WTC11 (cell line): ENCODE measurements at regions not wholly inside any gene's neighbourhood (a gene's known extent, or its start where the extent isn't known, plus 50 kb on each side); places are given as distances from the start of the nearest gene placed in this dataset.

Source experiments
- ATAC-seq: fragments of 200-7000 bp; cut with Tn5 transposase; 2 replicates; pipeline ENCODE4 v1.10.0; 2021; ENCODE audit warnings: mild to moderate bottlenecking, moderate library complexity
- CTCF ChIA-PET: fragments of 300-600 bp; sonication (Branson Sonifier 250); formaldehyde crosslinking; loops from one replicate; lab custom pipeline; 2021; ENCODE audit warnings: antibody characterized with exemption; lab: Charles Lee
- POLR2A ChIA-PET: fragments of 350-600 bp; sonication (Branson Sonifier 250); formaldehyde crosslinking; loops from one replicate; lab custom pipeline; 2021; ENCODE audit warnings: antibody characterized with exemption; lab: Charles Lee
- DNase-seq: peaks from one replicate; pipeline ENCODE4 v3.0.0; 2021; ENCODE audit warnings: low spot score
- H3K27ac Mint-ChIP-seq: 2 replicates; pipeline ENCODE4 v1.8.0; 2021; ENCODE audit warnings: mixed read lengths
- H3K27me3 Mint-ChIP-seq: 2 replicates; pipeline ENCODE4 v1.8.0; 2021; ENCODE audit warnings: low read depth, mild to moderate bottlenecking, moderate library complexity, mixed read lengths
- H3K36me3 Mint-ChIP-seq: 2 replicates; pipeline ENCODE4 v1.8.0; 2021; ENCODE audit warnings: mixed read lengths
- H3K4me1 Mint-ChIP-seq: 2 replicates; pipeline ENCODE4 v1.8.0; 2022; ENCODE audit warnings: mixed read lengths
- H3K4me3 Mint-ChIP-seq: 2 replicates; pipeline ENCODE4 v1.8.0; 2021; ENCODE audit warnings: mild to moderate bottlenecking, moderate library complexity, mixed read lengths
- H3K9me3 Mint-ChIP-seq: 2 replicates; pipeline ENCODE4 v1.8.0; 2021; ENCODE audit warnings: mixed read lengths
- CBFB ChIP-seq: sonication (generic); formaldehyde crosslinking; IDR thresholded peaks from 2 replicates; pipeline ENCODE4 v1.8.1; 2022; ENCODE audit warnings: mild to moderate bottlenecking, low read depth, missing genetic modification reagents
- ELF4 ChIP-seq: sonication (generic); formaldehyde crosslinking; IDR thresholded peaks from 2 replicates; pipeline ENCODE4 v1.8.1; 2022; ENCODE audit warnings: low read depth, mild to moderate bottlenecking, moderate library complexity, missing genetic modification reagents
- EMX1 ChIP-seq: fragments of 250-450 bp; sonication (Bioruptor Pico); IDR thresholded peaks from 2 replicates; pipeline ENCODE4 v1.8.0; 2021; ENCODE audit warnings: mild to moderate bottlenecking
- FOXK1 ChIP-seq: sonication (generic); formaldehyde crosslinking; IDR thresholded peaks from 2 replicates; pipeline ENCODE4 v1.8.0; 2022; ENCODE audit warnings: mild to moderate bottlenecking, moderate library complexity, missing genetic modification reagents
- GTF2I ChIP-seq: fragments of 250-450 bp; sonication (Bioruptor Pico); conservative IDR thresholded peaks from 2 replicates; pipeline ENCODE4 v1.4.0; 2021; ENCODE audit warnings: mild to moderate bottlenecking
- JUN ChIP-seq: sonication (generic); formaldehyde crosslinking; IDR thresholded peaks from 2 replicates; pipeline ENCODE4 v1.8.0; 2023; ENCODE audit warnings: mild to moderate bottlenecking, missing genetic modification reagents
- MXD4 ChIP-seq: fragments of 250-450 bp; sonication (Bioruptor Pico); IDR thresholded peaks from 2 replicates; pipeline ENCODE4 v1.8.0; 2021; ENCODE audit warnings: mild to moderate bottlenecking, moderate library complexity, borderline replicate concordance
- NFATC4 ChIP-seq: fragments of 250-450 bp; sonication (Bioruptor Pico); IDR thresholded peaks from 2 replicates; pipeline ENCODE4 v1.9.0; 2021; ENCODE audit warnings: mild to moderate bottlenecking
- OVOL2 ChIP-seq: fragments of 250-450 bp; sonication (Bioruptor Pico); IDR thresholded peaks from 2 replicates; pipeline ENCODE4 v1.9.0; 2021; ENCODE audit warnings: mild to moderate bottlenecking, borderline replicate concordance
- SOX15 ChIP-seq: fragments of 250-450 bp; sonication (Bioruptor Pico); IDR thresholded peaks from 2 replicates; pipeline ENCODE4 v1.9.0; 2021; ENCODE audit warnings: mild to moderate bottlenecking
- ZNF138 ChIP-seq: sonication (generic); formaldehyde crosslinking; conservative IDR thresholded peaks from 2 replicates; pipeline ENCODE4 v1.8.1; 2022; ENCODE audit warnings: mild to moderate bottlenecking, moderate library complexity, missing genetic modification reagents
- ZNF219 ChIP-seq: sonication (generic); formaldehyde crosslinking; IDR thresholded peaks from 2 replicates; pipeline ENCODE4 v1.8.0; 2023; ENCODE audit warnings: missing genetic modification reagents, mild to moderate bottlenecking, borderline replicate concordance
- ZNF232 ChIP-seq: sonication (generic); formaldehyde crosslinking; IDR thresholded peaks from 2 replicates; pipeline ENCODE4 v1.8.0; 2022; ENCODE audit warnings: mild to moderate bottlenecking, missing genetic modification reagents
- ZNF317 ChIP-seq: sonication (generic); formaldehyde crosslinking; IDR thresholded peaks from 2 replicates; pipeline ENCODE4 v1.8.1; 2023; ENCODE audit warnings: low read depth, mild to moderate bottlenecking, moderate library complexity, missing genetic modification reagents, borderline replicate concordance
- TF ChIP-seq, protein P1 (sequence below): sonication (generic); formaldehyde crosslinking; IDR thresholded peaks from 2 replicates; pipeline ENCODE4 v1.8.0; 2023; ENCODE audit warnings: mild to moderate bottlenecking, missing genetic modification reagents
- TF ChIP-seq, protein P2 (sequence below): fragments of 250-450 bp; sonication (Bioruptor Pico); conservative IDR thresholded peaks from 2 replicates; pipeline ENCODE4 v1.9.0; 2021; ENCODE audit warnings: mild to moderate bottlenecking
- TF ChIP-seq, protein P3 (sequence below): sonication (generic); formaldehyde crosslinking; IDR thresholded peaks from 2 replicates; pipeline ENCODE4 v1.8.1; 2023; ENCODE audit warnings: mild to moderate bottlenecking, missing genetic modification reagents, moderate library complexity
- TF ChIP-seq, protein P4 (sequence below): sonication (generic); formaldehyde crosslinking; conservative IDR thresholded peaks from 2 replicates; pipeline ENCODE4 v1.8.1; 2022; ENCODE audit warnings: mild to moderate bottlenecking, missing genetic modification reagents
- TF ChIP-seq, protein P5 (sequence below): fragments of 250-450 bp; sonication (Bioruptor Pico); IDR thresholded peaks from 2 replicates; pipeline ENCODE4 v2.1.2; 2022; ENCODE audit warnings: mild to moderate bottlenecking, moderate library complexity

DNA sequence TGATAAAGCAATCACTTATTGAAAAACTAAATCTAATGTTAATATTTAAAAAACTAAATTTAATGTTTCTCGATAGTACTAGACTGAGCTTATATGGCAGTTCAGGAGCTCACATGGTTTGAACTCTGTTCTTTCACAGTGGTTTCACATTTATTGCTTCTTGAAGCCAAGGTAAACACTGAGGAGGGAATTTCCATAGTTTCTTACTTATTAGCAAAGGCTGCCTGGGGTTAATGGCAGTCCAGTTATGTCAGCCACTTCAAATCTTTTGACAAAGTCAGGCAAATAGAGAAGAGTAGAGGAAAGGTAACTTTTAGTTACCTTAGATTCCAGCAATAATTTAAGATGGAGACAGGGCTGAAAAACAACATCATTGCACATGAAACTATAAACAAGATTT lies 831.5 kb downstream of the ROBO2 start (continued):
- TF ChIP-seq, protein P1, sequence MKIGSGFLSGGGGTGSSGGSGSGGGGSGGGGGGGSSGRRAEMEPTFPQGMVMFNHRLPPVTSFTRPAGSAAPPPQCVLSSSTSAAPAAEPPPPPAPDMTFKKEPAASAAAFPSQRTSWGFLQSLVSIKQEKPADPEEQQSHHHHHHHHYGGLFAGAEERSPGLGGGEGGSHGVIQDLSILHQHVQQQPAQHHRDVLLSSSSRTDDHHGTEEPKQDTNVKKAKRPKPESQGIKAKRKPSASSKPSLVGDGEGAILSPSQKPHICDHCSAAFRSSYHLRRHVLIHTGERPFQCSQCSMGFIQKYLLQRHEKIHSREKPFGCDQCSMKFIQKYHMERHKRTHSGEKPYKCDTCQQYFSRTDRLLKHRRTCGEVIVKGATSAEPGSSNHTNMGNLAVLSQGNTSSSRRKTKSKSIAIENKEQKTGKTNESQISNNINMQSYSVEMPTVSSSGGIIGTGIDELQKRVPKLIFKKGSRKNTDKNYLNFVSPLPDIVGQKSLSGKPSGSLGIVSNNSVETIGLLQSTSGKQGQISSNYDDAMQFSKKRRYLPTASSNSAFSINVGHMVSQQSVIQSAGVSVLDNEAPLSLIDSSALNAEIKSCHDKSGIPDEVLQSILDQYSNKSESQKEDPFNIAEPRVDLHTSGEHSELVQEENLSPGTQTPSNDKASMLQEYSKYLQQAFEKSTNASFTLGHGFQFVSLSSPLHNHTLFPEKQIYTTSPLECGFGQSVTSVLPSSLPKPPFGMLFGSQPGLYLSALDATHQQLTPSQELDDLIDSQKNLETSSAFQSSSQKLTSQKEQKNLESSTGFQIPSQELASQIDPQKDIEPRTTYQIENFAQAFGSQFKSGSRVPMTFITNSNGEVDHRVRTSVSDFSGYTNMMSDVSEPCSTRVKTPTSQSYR (CRISPR knock-in tag): no peak

DNA sequence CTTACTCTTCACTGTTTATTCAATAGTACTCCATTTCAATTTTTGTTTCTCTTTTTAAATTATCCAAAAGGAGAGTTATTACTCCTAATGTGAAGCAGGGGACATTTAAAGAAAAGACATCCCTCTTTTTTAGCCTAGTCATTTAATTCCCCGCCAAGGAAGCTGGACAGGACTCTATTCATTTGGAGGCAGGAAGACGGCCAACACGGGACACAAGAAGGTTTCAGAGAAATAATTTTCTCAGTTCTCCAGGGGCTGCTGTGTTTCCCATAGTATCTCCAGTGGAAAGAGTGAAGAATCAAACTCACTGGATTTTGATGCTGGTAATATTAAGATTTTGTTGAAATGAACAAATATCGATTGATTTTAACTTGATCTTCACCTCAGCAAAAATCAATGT lies 833.7 kb downstream of the ROBO2 start:
- TF ChIP-seq ELF4 (CRISPR knock-in tag): no peak
- TF ChIP-seq SOX15 (CRISPR knock-in tag): no peak
- TF ChIP-seq MXD4 (CRISPR knock-in tag): no peak
- TF ChIP-seq, protein P2, sequence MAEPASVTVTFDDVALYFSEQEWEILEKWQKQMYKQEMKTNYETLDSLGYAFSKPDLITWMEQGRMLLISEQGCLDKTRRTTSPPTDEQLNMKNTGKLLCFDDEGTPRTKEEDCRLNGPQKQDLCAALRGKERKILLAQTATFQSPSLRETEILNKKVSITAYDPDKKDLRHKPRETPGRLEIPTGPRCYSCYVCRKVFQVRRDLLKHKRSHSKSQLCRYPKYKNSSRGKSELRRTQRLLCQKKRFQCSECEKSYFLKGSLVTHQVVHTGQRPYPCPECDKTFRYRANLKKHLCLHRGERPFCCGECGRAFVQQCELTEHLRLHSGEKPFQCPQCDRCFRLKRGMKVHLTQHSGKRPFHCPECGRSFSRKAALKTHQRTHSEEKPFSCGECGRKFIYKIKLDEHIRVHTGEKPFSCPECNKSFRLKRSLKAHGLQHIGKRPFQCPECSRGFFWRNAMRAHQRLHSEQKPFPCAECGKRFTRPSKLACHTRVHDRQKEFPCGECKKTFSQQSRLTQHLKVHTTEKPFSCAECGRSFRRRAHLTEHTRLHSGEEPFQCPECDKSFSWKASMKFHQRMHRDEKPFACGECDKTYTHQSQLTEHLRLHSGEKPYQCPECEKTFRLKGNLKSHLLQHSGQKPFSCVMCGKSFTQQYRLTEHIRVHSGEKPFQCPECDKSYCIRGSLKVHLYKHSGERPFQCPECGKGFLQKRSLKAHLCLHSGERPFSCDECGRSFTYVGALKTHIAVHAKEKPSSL (CRISPR knock-in tag): no peak
- TF ChIP-seq FOXK1 (CRISPR knock-in tag): no peak
- TF ChIP-seq ZNF232: no peak
- no peak for TF ChIP-seq NFATC4 (CRISPR knock-in tag)
- no peak for TF ChIP-seq ZNF317 (CRISPR knock-in tag)
- no peak for TF ChIP-seq ZNF219 (CRISPR knock-in tag)
- TF ChIP-seq, protein P3, sequence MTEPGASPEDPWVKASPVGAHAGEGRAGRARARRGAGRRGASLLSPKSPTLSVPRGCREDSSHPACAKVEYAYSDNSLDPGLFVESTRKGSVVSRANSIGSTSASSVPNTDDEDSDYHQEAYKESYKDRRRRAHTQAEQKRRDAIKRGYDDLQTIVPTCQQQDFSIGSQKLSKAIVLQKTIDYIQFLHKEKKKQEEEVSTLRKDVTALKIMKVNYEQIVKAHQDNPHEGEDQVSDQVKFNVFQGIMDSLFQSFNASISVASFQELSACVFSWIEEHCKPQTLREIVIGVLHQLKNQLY (CRISPR knock-in tag): no peak
- no peak for TF ChIP-seq JUN
- TF ChIP-seq, protein P4, sequence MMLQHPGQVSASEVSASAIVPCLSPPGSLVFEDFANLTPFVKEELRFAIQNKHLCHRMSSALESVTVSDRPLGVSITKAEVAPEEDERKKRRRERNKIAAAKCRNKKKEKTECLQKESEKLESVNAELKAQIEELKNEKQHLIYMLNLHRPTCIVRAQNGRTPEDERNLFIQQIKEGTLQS (CRISPR knock-in tag): no peak
- no peak for TF ChIP-seq ZNF138 (CRISPR knock-in tag)
- no peak for TF ChIP-seq EMX1 (CRISPR knock-in tag)
- no peak for TF ChIP-seq CBFB
- TF ChIP-seq, all 79 proteins: peak for 0
- ATAC-seq: no peak
- peaks cover 22% of the 10 kb centered on the region for H3K9me3 Mint-ChIP-seq
- CTCF ChIA-PET: no interaction called here
- H3K36me3 Mint-ChIP-seq: peaks cover 6% of the 10 kb centered on the region
- POLR2A ChIA-PET: no interaction called here
- peaks cover 4% of the 10 kb centered on the region for H3K4me1 Mint-ChIP-seq
- no peaks in the 10 kb centered on the region for H3K27me3 Mint-ChIP-seq
- no peak overlapping the region for H3K4me3 Mint-ChIP-seq
- no peak for DNase-seq
- H3K27ac Mint-ChIP-seq: no peak overlapping the region

DNA sequence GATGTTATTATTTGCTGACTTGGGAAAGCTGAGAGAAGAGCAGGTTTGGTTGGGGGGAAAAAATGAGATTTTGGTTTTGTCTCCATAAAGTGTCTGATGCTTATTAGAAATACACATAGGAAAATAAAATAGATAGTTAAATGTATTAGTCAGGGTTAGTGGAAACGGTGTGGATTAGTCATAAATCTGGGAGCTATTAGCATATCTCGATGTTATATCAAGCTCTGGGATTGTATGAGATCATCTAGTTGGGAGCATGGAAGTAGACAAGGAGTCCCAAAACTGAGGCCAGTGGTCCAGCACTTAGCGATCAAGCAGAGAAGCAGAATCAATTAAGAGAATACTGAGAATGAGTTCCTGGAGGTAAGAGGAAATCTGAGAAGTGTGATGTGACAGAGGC lies 845.5 kb downstream of the ROBO2 start:
- Mint-ChIP-seq H3K4me3 (no peak overlapping the region), H3K9me3 (peaks cover 3% of the 10 kb centered on the region; the same call in 1 of the 2 replicates), H3K27ac (no peak overlapping the region), H3K27me3 (no peaks in the 10 kb centered on the region)
- POLR2A ChIA-PET: no interaction called here
- no peak for DNase-seq
- no peak for TF ChIP-seq OVOL2 (CRISPR knock-in tag)
- TF ChIP-seq, protein P1 (CRISPR knock-in tag): no peak
- TF ChIP-seq ELF4 (CRISPR knock-in tag): no peak
- TF ChIP-seq, protein P5, sequence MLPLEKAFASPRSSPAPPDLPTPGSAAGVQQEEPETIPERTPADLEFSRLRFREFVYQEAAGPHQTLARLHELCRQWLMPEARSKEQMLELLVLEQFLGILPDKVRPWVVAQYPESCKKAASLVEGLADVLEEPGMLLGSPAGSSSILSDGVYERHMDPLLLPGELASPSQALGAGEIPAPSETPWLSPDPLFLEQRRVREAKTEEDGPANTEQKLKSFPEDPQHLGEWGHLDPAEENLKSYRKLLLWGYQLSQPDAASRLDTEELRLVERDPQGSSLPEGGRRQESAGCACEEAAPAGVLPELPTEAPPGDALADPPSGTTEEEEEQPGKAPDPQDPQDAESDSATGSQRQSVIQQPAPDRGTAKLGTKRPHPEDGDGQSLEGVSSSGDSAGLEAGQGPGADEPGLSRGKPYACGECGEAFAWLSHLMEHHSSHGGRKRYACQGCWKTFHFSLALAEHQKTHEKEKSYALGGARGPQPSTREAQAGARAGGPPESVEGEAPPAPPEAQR (CRISPR knock-in tag): no peak
- no peak for TF ChIP-seq GTF2I
- TF ChIP-seq, all 79 proteins: peak for 0
- Mint-ChIP-seq H3K36me3 (no peaks in the 10 kb centered on the region), H3K4me1 (no peaks in the 10 kb centered on the region)
- ATAC-seq: no peak
- CTCF ChIA-PET: no interaction called here
